Prostate gland (tissue), 2 donors: ENCODE measurements at regions not wholly inside any gene's neighbourhood (a gene's known extent, or its start where the extent isn't known, plus 50 kb on each side); places are given as distances from the start of the nearest gene placed in this dataset.

ENCODE experiments used
- DNase-seq: peaks from one replicate; pipeline ENCODE4 v3.0.0-alpha.2; 2019; ENCODE audit warnings: low spot score
- H3K27ac ChIP-seq, 2 donors: fragments of 200-600 bp; sonication (generic); 2 replicates each; pipeline ENCODE4 v1.5.1; 2017 to 2019
- H3K27me3 ChIP-seq: fragments of 200-600 bp; sonication (generic); replicated peaks from 2 replicates; pipeline ENCODE4 v1.5.1; 2019; ENCODE audit not compliant: insufficient read depth
- H3K36me3 ChIP-seq, 2 donors: fragments of 200-600 bp; sonication (generic); 1 replicate in 1 of 2; 2 replicates in 1 of 2; pipeline versions ENCODE4 v1.5.1 to v1.8.1; 2017 to 2019
- H3K4me1 ChIP-seq: fragments of 200-600 bp; sonication (generic); replicated peaks from 2 replicates; pipeline ENCODE4 v1.5.1; 2019
- H3K4me3 ChIP-seq, 2 donors: fragments of 200-600 bp; sonication (generic); 2 replicates each; pipeline ENCODE4 v1.5.1; 2017 to 2019
- H3K9me3 ChIP-seq: fragments of 200-600 bp; sonication (generic); 2 replicates; pipeline ENCODE4 v1.5.1; 2017
- CTCF ChIP-seq, 4 experiments: fragments of 200-600 bp in 2 of 4; fragments of 450-650 bp in 2 of 4; sonication (generic) in 2 of 4; IDR thresholded peaks; 1 replicate in 3 of 4; 2 replicates in 1 of 4; pipeline ENCODE4 v1.5.1; 2016 to 2019; ENCODE audit warnings: antibody characterized with exemption in 4 of 4, mild to moderate bottlenecking in 2 of 4, moderate library complexity in 2 of 4
- POLR2A ChIP-seq: fragments of 450-650 bp; IDR thresholded peaks from one replicate; pipeline ENCODE4 v1.6.1; 2016; ENCODE audit warnings: antibody characterized with exemption, mild to moderate bottlenecking
- POLR2AphosphoS5 ChIP-seq: sonication (generic); formaldehyde crosslinking; IDR thresholded peaks from one replicate; pipeline ENCODE4 v1.6.1; 2017; ENCODE audit warnings: antibody characterized with exemption
- WGBS: methylation state at CpG from one replicate; pipeline ENCODE4 v1.1.5; 2018; 5-methylcytosine and 5-hydroxymethylcytosine counted together
- intact Hi-C: fragments of 100-400 bp; cut with DNase I; formaldehyde crosslinking; loops from one replicate; pipeline ENCODE4 v1.14.2; 2022

- no peak overlapping the region for H3K4me3 ChIP-seq
- H3K27me3 ChIP-seq: no peaks in the 10 kb centered on the region
- intact Hi-C loops: no loop called here
These were observed 398.0 kb downstream of the CPS1 start for GRCh38 chr2:210954386-210954907.

GRCh38 chr2:210955591-210955990 lies 399.2 kb downstream of the CPS1 start:
- DNase-seq: no peak
- intact Hi-C loops: no loop called here
- Histone ChIP-seq H3K9me3 (no peaks in the 10 kb centered on the region), H3K36me3 (no peaks in the 10 kb centered on the region), H3K4me1 (no peaks in the 10 kb centered on the region), H3K27ac (no peak overlapping the region), H3K27me3 (no peaks in the 10 kb centered on the region), H3K4me3 (no peak overlapping the region)
- TF ChIP-seq POLR2AphosphoS5 (no peak), POLR2A (no peak), CTCF (IDR thresholded peaks at IDR 0.05) (no peak)
- 83% methylated on average over 3 of the region's 3 CpGs for WGBS

More at GRCh38 chr2:210954386-210954907, 398.0 kb downstream of the CPS1 start:
- Histone ChIP-seq H3K36me3 (no peaks in the 10 kb centered on the region), H3K27ac (no peak overlapping the region), H3K4me1 (no peaks in the 10 kb centered on the region), H3K9me3 (no peaks in the 10 kb centered on the region)
- no peak for DNase-seq
- TF ChIP-seq CTCF (IDR thresholded peaks at IDR 0.05): no peak
- TF ChIP-seq POLR2AphosphoS5: no peak
- no peak for TF ChIP-seq POLR2A
- 38% methylated on average over 2 of the region's 2 CpGs for WGBS

GRCh38 chr2:210956101-210956500 lies 399.7 kb downstream of the CPS1 start:
- TF ChIP-seq POLR2A (no peak), POLR2AphosphoS5 (no peak), CTCF (IDR thresholded peaks at IDR 0.05) (no peak)
- H3K36me3 ChIP-seq: no peaks in the 10 kb centered on the region
- H3K27ac ChIP-seq: no peak overlapping the region
- H3K4me1 ChIP-seq: no peaks in the 10 kb centered on the region
- H3K9me3 ChIP-seq: no peaks in the 10 kb centered on the region
- H3K4me3 ChIP-seq: no peak overlapping the region
- intact Hi-C loops: no loop called here
- no peak for DNase-seq
- no peaks in the 10 kb centered on the region for H3K27me3 ChIP-seq

- TF ChIP-seq CTCF (IDR thresholded peaks at IDR 0.05): no peak
- no peak for TF ChIP-seq POLR2AphosphoS5
- TF ChIP-seq POLR2A: no peak
- Histone ChIP-seq H3K9me3 (no peaks in the 10 kb centered on the region), H3K27ac (no peak overlapping the region), H3K27me3 (no peaks in the 10 kb centered on the region), H3K4me1 (no peaks in the 10 kb centered on the region), H3K36me3 (no peaks in the 10 kb centered on the region), H3K4me3 (no peak overlapping the region)
- intact Hi-C loops: no loop called here
- no peak for DNase-seq
- WGBS: 11% methylated on average over 2 of the region's 2 CpGs
These were observed 404.9 kb downstream of the CPS1 start for GRCh38 chr2:210961249-210961648.

- H3K27ac ChIP-seq: no peak overlapping the region
- no peak for TF ChIP-seq CTCF (IDR thresholded peaks at IDR 0.05)
- no peak for TF ChIP-seq POLR2AphosphoS5
- no peak for TF ChIP-seq POLR2A
- H3K36me3 ChIP-seq: no peaks in the 10 kb centered on the region
- no peaks in the 10 kb centered on the region for H3K9me3 ChIP-seq
- WGBS: 58% methylated on average over 2 of the region's 2 CpGs
- intact Hi-C loops: no loop called here
- DNase-seq: no peak
- H3K27me3 ChIP-seq: no peaks in the 10 kb centered on the region
- no peak overlapping the region for H3K4me3 ChIP-seq
- no peaks in the 10 kb centered on the region for H3K4me1 ChIP-seq
These were observed 407.0 kb downstream of the CPS1 start for GRCh38 chr2:210963386-210963785.
